SK-N-SH (cell line): ENCODE measurements at regions not wholly inside any gene's neighbourhood (a gene's known extent, or its start where the extent isn't known, plus 50 kb on each side); places are given as distances from the start of the nearest gene placed in this dataset.
"Not testable (repeated sequence)": the region's sequence is repeated elsewhere in the genome, so short reads cannot be mapped to it uniquely, and the experiment has no call there.

Source experiments
- CTCF ChIA-PET: fragments of 300-600, 350-600 bp; formaldehyde crosslinking; extraction: SDS; loops from one replicate; lab custom pipeline; 2021; lab: Yijun Ruan, JAX
- POLR2A ChIA-PET: fragments of 350-600 bp; sonication (Branson Sonifier 250); formaldehyde crosslinking; extraction: SDS; loops from one replicate; lab custom pipeline; 2020; ENCODE audit warnings: antibody characterized with exemption, inconsistent platforms; lab: Yijun Ruan, JAX
- DNase-seq: peaks from one replicate; pipeline ENCODE4 v3.0.0; 2012
- H2AFZ ChIP-seq: fragments of 200-600 bp; sonication (generic); 2 replicates; pipeline ENCODE4 v1.8.1; 2016; ENCODE audit warnings: antibody characterized with exemption, mild to moderate bottlenecking, low read depth
- H3F3A ChIP-seq: fragments of 200-600 bp; sonication (generic); replicated peaks from 2 replicates; pipeline ENCODE3; 2016; ENCODE audit warnings: antibody characterized with exemption, mild to moderate bottlenecking; ENCODE audit not compliant: insufficient read depth
- H3K27ac ChIP-seq, 2 experiments: fragments of 200-500 bp in 1 of 2; fragments of 200-600 bp in 1 of 2; sonication (Bioruptor generic) in 1 of 2; sonication (generic), shearing (Covaris generic) in 1 of 2; 2 replicates each; pipeline versions ENCODE4 v1.5.1 to v1.6.1; 2014 to 2016; ENCODE audit warnings: low read depth in 2 of 2, inconsistent platforms in 1 of 2, low read length in 1 of 2, mild to moderate bottlenecking in 1 of 2, mixed read lengths in 1 of 2
- H3K27me3 ChIP-seq: fragments of 200-600 bp; sonication (generic), shearing (Covaris generic); 2 replicates; pipeline ENCODE4 v1.6.1; 2016; ENCODE audit warnings: mixed run types; ENCODE audit not compliant: insufficient read depth
- H3K36me3 ChIP-seq, 2 experiments: fragments of 200-500 bp in 1 of 2; fragments of 200-600 bp in 1 of 2; sonication (Bioruptor generic) in 1 of 2; sonication (generic) in 1 of 2; replicated peaks in 1 of 2; 2 replicates each; pipeline versions ENCODE3 to v1.5.1; 2014 to 2016; ENCODE audit warnings: low read length in 1 of 2, mild to moderate bottlenecking in 1 of 2; ENCODE audit not compliant: insufficient read depth in 2 of 2, control insufficient read depth in 1 of 2
- H3K4me1 ChIP-seq, 2 experiments: fragments of 200-500 bp in 1 of 2; fragments of 200-600 bp in 1 of 2; sonication (Bioruptor generic) in 1 of 2; sonication (generic), shearing (Covaris generic) in 1 of 2; 2 replicates each; pipeline versions ENCODE4 v1.5.1 to v1.6.1; 2014 to 2016; ENCODE audit warnings: low read depth in 1 of 2, low read length in 1 of 2, mixed run types in 1 of 2; ENCODE audit not compliant: insufficient read depth in 2 of 2, control insufficient read depth in 1 of 2
- H3K4me2 ChIP-seq: fragments of 200-600 bp; sonication (generic), shearing (Covaris generic); 2 replicates; pipeline ENCODE4 v1.6.1; 2017; ENCODE audit warnings: mixed run types
- H3K4me3 ChIP-seq, 2 experiments: fragments of 200-500 bp in 1 of 2; fragments of 200-600 bp in 1 of 2; sonication (Bioruptor generic) in 1 of 2; sonication (generic), shearing (Covaris generic) in 1 of 2; 2 replicates each; pipeline versions ENCODE4 v1.5.1 to v1.8.1; 2014 to 2016; ENCODE audit warnings: low read depth in 2 of 2, inconsistent platforms in 1 of 2, low read length in 1 of 2, mild to moderate bottlenecking in 1 of 2, mixed read lengths in 1 of 2, moderate library complexity in 1 of 2
- H3K79me2 ChIP-seq: fragments of 200-600 bp; sonication (generic); 2 replicates; pipeline ENCODE4 v1.8.1; 2017; ENCODE audit warnings: mild to moderate bottlenecking; ENCODE audit not compliant: insufficient read depth
- H3K9ac ChIP-seq: fragments of 200-600 bp; sonication (generic); 2 replicates; pipeline ENCODE4 v1.6.1; 2017; ENCODE audit warnings: mixed run types
- H3K9me2 ChIP-seq: fragments of 200-600 bp; sonication (generic); 2 replicates; pipeline ENCODE4 v1.6.1; 2017; ENCODE audit warnings: mixed run types
- H3K9me3 ChIP-seq: fragments of 200-600 bp; sonication (generic); 2 replicates; pipeline ENCODE4 v1.6.1; 2017; ENCODE audit warnings: mixed run types, mild to moderate bottlenecking, moderate library complexity
- H4K20me1 ChIP-seq: fragments of 200-600 bp; sonication (generic); 2 replicates; pipeline ENCODE4 v1.6.1; 2017; ENCODE audit warnings: mild to moderate bottlenecking, mixed run types; ENCODE audit not compliant: insufficient read depth
- GABPA ChIP-seq: IDR thresholded peaks from 2 replicates; pipeline ENCODE4 v1.4.0; 2012; ENCODE audit warnings: low read depth, mild to moderate bottlenecking
- IRF3 ChIP-seq: fragments of 150-350 bp; IDR thresholded peaks from 2 replicates; pipeline ENCODE4 v1.6.1; 2016; ENCODE audit warnings: mild to moderate bottlenecking, low read depth, low read length
- NRF1 ChIP-seq: IDR thresholded peaks from 2 replicates; pipeline ENCODE4 v1.6.1; 2012; ENCODE audit warnings: low read depth, mild to moderate bottlenecking, low read length
- REST ChIP-seq: IDR thresholded peaks from 2 replicates; pipeline ENCODE4 v1.6.1; 2012; ENCODE audit warnings: mild to moderate bottlenecking, low read depth, low read length, moderate library complexity
- RXRA ChIP-seq: IDR thresholded peaks from 2 replicates; pipeline ENCODE4 v1.4.0; 2012; ENCODE audit warnings: low read depth, mild to moderate bottlenecking, borderline replicate concordance
- SMC3 ChIP-seq: IDR thresholded peaks from 2 replicates; pipeline ENCODE4 v1.6.1; 2012; ENCODE audit warnings: low read depth, low read length, improper control_type of control experiment
- TCF12 ChIP-seq: IDR thresholded peaks from 2 replicates; pipeline ENCODE4 v1.4.0; 2012
- TEAD4 ChIP-seq: IDR thresholded peaks from 2 replicates; pipeline ENCODE4 v1.4.0; 2012; ENCODE audit warnings: mild to moderate bottlenecking, borderline replicate concordance; ENCODE audit not compliant: insufficient read depth
- USF2 ChIP-seq: fragments of 150-350 bp; IDR thresholded peaks from 2 replicates; pipeline ENCODE4 v1.6.1; 2017; ENCODE audit warnings: antibody characterized with exemption, low read length, low read depth, borderline replicate concordance
- WGBS: methylation state at CpG from one replicate; pipeline ENCODE4 v1.1.6; 2017; ENCODE audit warnings: low lambda C conversion rate; 5-methylcytosine and 5-hydroxymethylcytosine counted together

- TF ChIP-seq REST = no peak
- no peak for TF ChIP-seq USF2
- no peak for TF ChIP-seq RXRA
- TF ChIP-seq TCF12 = no peak
- TF ChIP-seq SMC3 = no peak
- TF ChIP-seq GABPA = no peak
- TF ChIP-seq IRF3 = no peak
These were observed 433.3 kb downstream of the XYLT1 start (continued) for GRCh38 chr16:17037499-17037898.

- 43% methylated on average over 5 of the region's 5 CpGs for WGBS
- CTCF ChIA-PET = no interaction called here
- Histone ChIP-seq H3K27me3 (no peaks in the 10 kb centered on the region), H4K20me1 (no peaks in the 10 kb centered on the region), H3K9me3 (no peaks in the 10 kb centered on the region), H3K9ac (no peak overlapping the region), H3K4me3 (no peak overlapping the region), H3K79me2 (no peaks in the 10 kb centered on the region)
- no peak for TF ChIP-seq TEAD4
- peak; percentile 59; the same call in 1 of the 2 replicates for TF ChIP-seq REST
- TF ChIP-seq NRF1 = no peak
- TF ChIP-seq, all 33 proteins: peak for 1
- Histone ChIP-seq H3F3A (no peaks in the 10 kb centered on the region), H2AFZ (no peak overlapping the region), H3K9me2 (no peaks in the 10 kb centered on the region), H3K36me3 (no peaks in the 10 kb centered on the region), H3K4me1 (no peaks in the 10 kb centered on the region), H3K4me2 (no peak overlapping the region), H3K27ac (no peak overlapping the region)
- DNase-seq = no peak
- POLR2A ChIA-PET = no interaction called here
These were observed 432.3 kb downstream of the XYLT1 start for GRCh38 chr16:17038415-17038814.

- H3K4me2 ChIP-seq, H3K4me1 ChIP-seq, H3K79me2 ChIP-seq, H3K9me3 ChIP-seq, POLR2A ChIA-PET, H3K9me2 ChIP-seq, H3F3A ChIP-seq, H3K27ac ChIP-seq, H3K9ac ChIP-seq, H4K20me1 ChIP-seq, H3K27me3 ChIP-seq, DNase-seq, H3K36me3 ChIP-seq, CTCF ChIA-PET, H3K4me3 ChIP-seq, H2AFZ ChIP-seq: not testable (repeated sequence)
- 43% methylated on average over 2 of the region's 2 CpGs for WGBS
These were observed 421.7 kb downstream of the XYLT1 start for GRCh38 chr16:17049109-17049508.
